GM10248 (cell line): ENCODE measurements at regions not wholly inside any gene's neighbourhood (a gene's known extent, or its start where the extent isn't known, plus 50 kb on each side); places are given as distances from the start of the nearest gene placed in this dataset.

ENCODE experiments used
- CTCF ChIA-PET: fragments of 300-600 bp; sonication (Branson Sonifier 250); formaldehyde crosslinking; extraction: SDS; loops from one replicate; lab custom pipeline; 2021; ENCODE audit warnings: antibody characterized with exemption; lab: Yijun Ruan, JAX
- POLR2A ChIA-PET: fragments of 350-650 bp; sonication (Branson Sonifier 250); formaldehyde crosslinking; extraction: SDS; loops from one replicate; lab custom pipeline; 2020; ENCODE audit warnings: antibody characterized with exemption; lab: Yijun Ruan, JAX
- DNase-seq: peaks from one replicate; pipeline ENCODE4 v3.0.0; 2012; ENCODE audit errors: extremely low spot score
- TF ChIP-seq, protein P1 (sequence below): IDR thresholded peaks from 2 replicates; pipeline ENCODE4 v1.5.1; 2012; ENCODE audit warnings: mild to moderate bottlenecking, low read depth; ENCODE audit errors: extremely low read depth, missing control alignments, control extremely low read depth

DNA sequence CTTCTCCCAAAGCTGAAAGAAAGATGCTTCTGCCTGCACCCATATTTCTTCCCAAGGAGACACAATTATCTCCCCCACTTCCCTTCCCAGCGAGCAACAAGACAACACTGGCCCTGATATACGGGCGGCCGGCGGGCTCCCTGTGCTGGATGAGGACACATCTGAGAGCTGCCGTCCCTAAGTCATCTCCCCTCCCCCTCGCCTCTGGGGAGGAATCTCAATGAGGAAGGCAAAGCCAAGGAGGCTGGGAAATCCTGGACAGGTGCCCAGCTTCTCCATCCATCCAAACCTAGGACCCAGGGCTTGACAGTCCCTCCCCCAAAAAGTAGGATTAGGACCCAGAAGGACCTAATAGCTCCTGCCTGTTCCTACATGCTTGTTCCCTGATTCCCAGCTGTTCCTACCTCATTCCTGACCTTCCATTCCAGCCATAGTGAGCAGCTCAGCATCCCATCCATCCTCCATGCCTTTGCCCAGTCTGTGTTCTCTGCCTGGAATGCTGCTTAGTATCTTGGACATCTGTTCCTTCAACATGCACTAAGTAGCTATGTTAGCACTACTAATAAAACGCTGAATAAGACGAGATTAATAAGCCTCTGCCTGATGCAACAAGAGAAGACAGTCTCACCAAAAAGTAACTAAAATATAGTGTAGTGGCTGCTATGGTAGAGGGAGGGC, 167.9 kb downstream of the CCT6B start:
- TF ChIP-seq, protein P1, sequence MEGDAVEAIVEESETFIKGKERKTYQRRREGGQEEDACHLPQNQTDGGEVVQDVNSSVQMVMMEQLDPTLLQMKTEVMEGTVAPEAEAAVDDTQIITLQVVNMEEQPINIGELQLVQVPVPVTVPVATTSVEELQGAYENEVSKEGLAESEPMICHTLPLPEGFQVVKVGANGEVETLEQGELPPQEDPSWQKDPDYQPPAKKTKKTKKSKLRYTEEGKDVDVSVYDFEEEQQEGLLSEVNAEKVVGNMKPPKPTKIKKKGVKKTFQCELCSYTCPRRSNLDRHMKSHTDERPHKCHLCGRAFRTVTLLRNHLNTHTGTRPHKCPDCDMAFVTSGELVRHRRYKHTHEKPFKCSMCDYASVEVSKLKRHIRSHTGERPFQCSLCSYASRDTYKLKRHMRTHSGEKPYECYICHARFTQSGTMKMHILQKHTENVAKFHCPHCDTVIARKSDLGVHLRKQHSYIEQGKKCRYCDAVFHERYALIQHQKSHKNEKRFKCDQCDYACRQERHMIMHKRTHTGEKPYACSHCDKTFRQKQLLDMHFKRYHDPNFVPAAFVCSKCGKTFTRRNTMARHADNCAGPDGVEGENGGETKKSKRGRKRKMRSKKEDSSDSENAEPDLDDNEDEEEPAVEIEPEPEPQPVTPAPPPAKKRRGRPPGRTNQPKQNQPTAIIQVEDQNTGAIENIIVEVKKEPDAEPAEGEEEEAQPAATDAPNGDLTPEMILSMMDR, result no peak
- ChIA-PET CTCF (no interaction called here), POLR2A (no interaction called here)
- DNase-seq, result no peak

DNA sequence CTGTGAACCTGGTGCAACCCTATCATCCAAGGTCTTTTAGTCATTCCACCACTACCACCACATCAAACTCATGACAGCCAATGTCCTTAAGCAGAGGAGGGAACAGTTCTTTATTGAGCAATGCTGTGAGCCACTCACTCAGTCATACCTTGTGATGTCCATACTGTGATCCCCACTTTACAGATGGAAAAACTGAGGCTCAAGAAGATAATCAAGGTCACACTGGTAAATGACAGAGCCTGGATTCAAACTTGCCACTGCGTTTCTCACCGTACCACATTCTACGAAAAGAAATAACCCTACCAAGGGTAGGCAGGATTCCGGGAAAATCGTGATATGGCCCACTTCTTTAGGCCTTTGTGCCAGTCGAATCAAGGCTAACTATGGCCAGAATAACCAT, 172.6 kb downstream of the CCT6B start:
- TF ChIP-seq, protein P1, result no peak
- POLR2A ChIA-PET, result no interaction called here
- no peak for DNase-seq
- CTCF ChIA-PET, result no interaction called here

DNA sequence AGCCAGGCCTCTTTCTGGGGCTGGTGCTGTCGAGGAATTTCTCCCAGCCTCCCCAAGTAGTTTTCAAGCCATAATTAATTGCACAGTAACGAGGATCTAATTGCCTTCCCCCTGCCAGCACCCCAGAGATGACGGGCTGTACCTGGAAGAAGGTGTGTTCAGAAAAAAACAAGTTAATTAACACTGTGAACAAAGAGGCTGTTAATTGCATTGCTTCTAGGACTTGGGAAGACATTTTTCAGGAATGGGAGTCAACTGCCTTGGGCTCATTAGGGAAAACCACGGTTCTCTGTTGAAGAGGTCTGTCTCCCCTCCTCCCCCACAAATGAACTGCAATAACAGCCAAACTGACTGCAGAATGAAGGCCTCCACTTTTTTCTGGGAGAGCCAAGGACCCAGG, 176.7 kb downstream of the CCT6B start:
- TF ChIP-seq, protein P1, result no peak
- CTCF ChIA-PET, result no interaction called here
- no peak for DNase-seq
- POLR2A ChIA-PET, result no interaction called here

DNA sequence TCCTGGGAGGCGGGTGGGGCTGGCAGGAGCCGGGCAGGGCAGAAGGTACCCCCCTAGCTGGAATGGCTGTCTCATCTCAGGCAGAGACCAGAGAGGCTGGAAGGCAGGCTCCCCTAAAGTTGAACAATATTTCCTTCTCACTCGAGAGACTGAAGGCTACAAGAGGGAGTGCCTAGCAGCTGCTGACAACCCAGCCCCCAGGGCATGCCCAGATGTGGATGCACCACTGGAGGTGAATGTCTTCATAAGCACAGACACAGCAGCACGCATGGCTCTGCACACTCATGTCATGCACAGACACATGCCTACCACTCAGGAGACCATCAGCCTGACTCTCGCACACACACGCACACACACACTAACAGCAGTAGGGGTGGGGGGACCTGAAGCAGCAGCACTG, 179.0 kb downstream of the CCT6B start:
- ChIA-PET POLR2A (no interaction called here), CTCF (no interaction called here)
- TF ChIP-seq, protein P1, result no peak
- DNase-seq, result no peak

DNA sequence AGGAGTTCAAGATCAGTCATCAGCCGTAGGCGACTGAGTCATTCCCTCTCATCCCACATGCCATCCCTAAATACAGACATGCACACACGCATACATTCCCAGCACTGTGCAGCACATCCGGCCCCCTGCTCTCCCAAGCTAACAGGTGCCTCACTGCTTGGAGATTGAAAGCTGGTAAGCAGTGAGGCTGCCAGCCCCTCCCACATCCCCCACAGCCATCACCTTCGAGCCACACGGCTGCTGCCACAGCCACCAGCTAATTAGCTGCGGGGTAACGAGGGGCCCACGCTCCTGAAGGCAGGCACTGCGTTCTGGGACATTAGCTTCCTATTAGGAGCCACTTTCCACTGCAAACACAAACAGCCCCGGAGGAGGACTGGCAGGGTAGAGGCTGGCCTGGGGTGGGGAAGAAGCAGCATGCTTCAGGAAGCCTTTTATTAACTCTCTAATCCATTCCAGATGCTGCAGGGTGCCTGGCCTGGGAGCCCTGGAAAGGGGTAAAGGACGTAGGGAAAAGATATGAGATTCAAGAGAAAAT, 179.6 kb downstream of the CCT6B start:
- no peak for DNase-seq

DNA sequence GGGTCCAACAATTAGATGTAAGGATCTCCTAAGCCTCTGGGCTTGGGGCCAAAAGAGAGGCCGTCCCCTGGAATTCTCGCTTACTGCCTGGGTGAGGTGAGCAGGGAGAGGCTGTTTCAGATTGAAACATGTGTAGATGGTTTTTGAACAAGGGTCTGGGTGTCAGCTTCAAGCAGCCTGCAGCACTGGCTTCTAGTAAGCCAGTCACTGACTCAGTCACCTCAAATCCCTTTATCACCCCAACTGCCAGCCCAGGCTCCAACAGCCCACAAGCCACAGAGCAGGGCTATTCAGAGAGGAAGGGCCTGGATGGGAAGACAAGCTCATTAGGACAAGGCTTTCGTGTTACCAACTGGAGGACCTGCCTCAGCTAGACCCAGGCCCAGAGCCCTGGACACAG, 180.2 kb downstream of the CCT6B start:
- TF ChIP-seq, protein P1, result no peak
- CTCF ChIA-PET, result no interaction called here
- POLR2A ChIA-PET, result no interaction called here

More for the DNA sequence above, 179.6 kb downstream of the CCT6B start:
- CTCF ChIA-PET, result no interaction called here
- TF ChIP-seq, protein P1, result no peak
- POLR2A ChIA-PET, result no interaction called here

More for the DNA sequence above, 180.2 kb downstream of the CCT6B start:
- no peak for DNase-seq
